ENCODE measurements at regions not wholly inside any gene's neighbourhood (a gene's known extent, or its start where the extent isn't known, plus 50 kb on each side); places are given as distances from the start of the nearest gene placed in this dataset.
"Not testable (repeated sequence)": the region's sequence is repeated elsewhere in the genome, so short reads cannot be mapped to it uniquely, and the experiment has no call there.

- no peak for TF ChIP-seq CTCF (conservative IDR thresholded peaks at IDR 0.05; ENCODE audit: low read depth, low read length)
- Histone ChIP-seq H3K4me2 (no peak overlapping the region), H4K20me1 (ENCODE audit: insufficient read depth) (no peaks in the 10 kb centered on the region), H2AFZ (ENCODE audit: low read depth) (no peak overlapping the region), H3K4me3 (IDR thresholded peaks at IDR 0.05; ENCODE audit: insufficient read depth, low read depth, low read length) (no peak overlapping the region), H3K36me3 (ENCODE audit: insufficient read depth) (no peaks in the 10 kb centered on the region), H3K27ac (no peak overlapping the region), H3K79me2 (ENCODE audit: insufficient read depth, low read depth) (no peaks in the 10 kb centered on the region), H3K27me3 (ENCODE audit: insufficient read depth, low read depth) (no peaks in the 10 kb centered on the region), H3K9ac (no peak overlapping the region), H3K4me1 (ENCODE audit: low read depth, poor library complexity, severe bottlenecking) (no peaks in the 10 kb centered on the region)
These were observed 298.1 kb upstream of the CDYL start for GRCh38 chr6:4478098-4478497.

GRCh38 chr6:4474810-4475209 lies 301.4 kb upstream of the CDYL start:
- no peak overlapping the region for H3K4me3 ChIP-seq (IDR thresholded peaks at IDR 0.05; ENCODE audit: insufficient read depth, low read depth, low read length)
- TF ChIP-seq CTCF (conservative IDR thresholded peaks at IDR 0.05; ENCODE audit: low read depth, low read length), result no peak
- no peaks in the 10 kb centered on the region for H3K79me2 ChIP-seq (ENCODE audit: insufficient read depth, low read depth)
- H2AFZ ChIP-seq (ENCODE audit: low read depth), result no peak overlapping the region
- H3K4me1 ChIP-seq (ENCODE audit: low read depth, poor library complexity, severe bottlenecking), result no peaks in the 10 kb centered on the region
- H3K4me2 ChIP-seq, result no peak overlapping the region
- no peaks in the 10 kb centered on the region for H4K20me1 ChIP-seq (ENCODE audit: insufficient read depth)
- no peak overlapping the region for H3K9ac ChIP-seq
- no peak overlapping the region for H3K27ac ChIP-seq
- no peaks in the 10 kb centered on the region for H3K27me3 ChIP-seq (ENCODE audit: insufficient read depth, low read depth)
- H3K36me3 ChIP-seq (ENCODE audit: insufficient read depth), result no peaks in the 10 kb centered on the region

GRCh38 chr6:4472969-4473642 lies 303.1 kb upstream of the CDYL start:
- Histone ChIP-seq H3K79me2 (ENCODE audit: insufficient read depth, low read depth) (no peaks in the 10 kb centered on the region), H2AFZ (ENCODE audit: low read depth) (no peak overlapping the region), H3K27ac (no peak overlapping the region)

GRCh38 chr6:4472222-4472621 lies 304.0 kb upstream of the CDYL start:
- Histone ChIP-seq H4K20me1 (ENCODE audit: insufficient read depth) (no peaks in the 10 kb centered on the region), H3K4me1 (ENCODE audit: low read depth, poor library complexity, severe bottlenecking) (no peaks in the 10 kb centered on the region), H3K4me2 (no peak overlapping the region), H3K27ac (no peak overlapping the region), H3K36me3 (ENCODE audit: insufficient read depth) (no peaks in the 10 kb centered on the region), H2AFZ (ENCODE audit: low read depth) (no peak overlapping the region), H3K9ac (no peak overlapping the region), H3K79me2 (ENCODE audit: insufficient read depth, low read depth) (no peaks in the 10 kb centered on the region), H3K27me3 (ENCODE audit: insufficient read depth, low read depth) (no peaks in the 10 kb centered on the region), H3K4me3 (IDR thresholded peaks at IDR 0.05; ENCODE audit: insufficient read depth, low read depth, low read length) (no peak overlapping the region)
- no peak for TF ChIP-seq CTCF (conservative IDR thresholded peaks at IDR 0.05; ENCODE audit: low read depth, low read length)

More at GRCh38 chr6:4472969-4473642, 303.1 kb upstream of the CDYL start:
- Histone ChIP-seq H3K4me2 (no peak overlapping the region), H3K4me3 (IDR thresholded peaks at IDR 0.05; ENCODE audit: insufficient read depth, low read depth, low read length) (no peak overlapping the region), H3K4me1 (ENCODE audit: low read depth, poor library complexity, severe bottlenecking) (no peaks in the 10 kb centered on the region), H3K27me3 (ENCODE audit: insufficient read depth, low read depth) (no peaks in the 10 kb centered on the region), H3K9ac (no peak overlapping the region), H4K20me1 (ENCODE audit: insufficient read depth) (no peaks in the 10 kb centered on the region), H3K36me3 (ENCODE audit: insufficient read depth) (no peaks in the 10 kb centered on the region)
- TF ChIP-seq CTCF (conservative IDR thresholded peaks at IDR 0.05; ENCODE audit: low read depth, low read length), result no peak

- not testable (repeated sequence) for H3K36me3 ChIP-seq (ENCODE audit: insufficient read depth); H3K9ac ChIP-seq; H3K27me3 ChIP-seq (ENCODE audit: insufficient read depth, low read depth); H4K20me1 ChIP-seq (ENCODE audit: insufficient read depth); H3K79me2 ChIP-seq (ENCODE audit: insufficient read depth, low read depth); H2AFZ ChIP-seq (ENCODE audit: low read depth); H3K4me3 ChIP-seq (IDR thresholded peaks at IDR 0.05; ENCODE audit: insufficient read depth, low read depth, low read length); H3K27ac ChIP-seq; H3K4me1 ChIP-seq (ENCODE audit: low read depth, poor library complexity, severe bottlenecking); H3K4me2 ChIP-seq
These were observed 304.7 kb upstream of the CDYL start for GRCh38 chr6:4471515-4471914.

Data from KMS-11 (cell line).